ENCODE measurements at regions not wholly inside any gene's neighbourhood (a gene's known extent, or its start where the extent isn't known, plus 50 kb on each side); places are given as distances from the start of the nearest gene placed in this dataset.

GRCh38 chr14:81871706-81872105 is 338.1 kb upstream of the SEL1L start:
- TF ChIP-seq REST (IDR thresholded peaks at IDR 0.05) (no peak), MAZ (IDR thresholded peaks at IDR 0.05; ENCODE audit: borderline replicate concordance, low read depth, low read length) (no peak), CTCF (IDR thresholded peaks at IDR 0.05) (no peak), MAFK (IDR thresholded peaks at IDR 0.05; ENCODE audit: partially characterized antibody) (no peak), EP300 (IDR thresholded peaks at IDR 0.05) (no peak), MYC (IDR thresholded peaks at IDR 0.05; ENCODE audit: borderline replicate concordance, low read length) (no peak), RAD21 (conservative IDR thresholded peaks at IDR 0.05 in 1 of 2, IDR thresholded peaks at IDR 0.05 in 1 of 2) (no peak), POLR2A (IDR thresholded peaks at IDR 0.05; ENCODE audit: low read length) (no peak), RNF2 (IDR thresholded peaks at IDR 0.05; ENCODE audit: borderline replicate concordance, low read depth) (no peak), CBX8 (IDR thresholded peaks at IDR 0.05) (no peak)
